ENCODE measurements at regions not wholly inside any gene's neighbourhood (a gene's known extent, or its start where the extent isn't known, plus 50 kb on each side); places are given as distances from the start of the nearest gene placed in this dataset.

DNA sequence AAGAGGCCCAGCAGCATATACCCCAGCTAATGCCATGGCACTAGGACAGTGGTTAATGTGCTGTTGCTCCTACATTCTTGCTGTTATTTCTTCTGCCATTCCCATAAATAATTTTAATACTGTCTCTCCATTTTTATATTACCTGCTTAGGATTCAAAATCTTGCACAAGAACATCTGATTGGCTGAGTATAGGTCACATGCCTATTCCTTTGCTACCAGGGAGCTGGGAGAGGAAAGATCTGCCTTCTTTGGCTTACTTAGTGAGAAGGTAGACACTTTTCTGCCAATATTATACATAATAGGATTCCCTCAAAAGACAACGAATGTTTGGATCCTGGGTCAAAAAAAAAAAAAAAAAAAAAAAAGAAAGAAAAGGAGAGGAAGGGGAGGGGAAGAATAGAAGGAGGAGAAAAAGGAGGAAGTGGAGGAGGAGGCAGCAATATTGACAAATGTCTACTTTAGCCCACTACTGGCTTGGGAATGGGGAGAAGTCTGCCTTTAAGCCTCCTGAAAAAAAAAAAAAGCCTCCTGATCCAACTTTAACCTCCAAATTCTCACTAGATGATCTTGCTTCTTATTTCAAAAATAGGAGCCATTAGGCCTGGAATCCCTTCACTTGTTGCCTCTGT is 134.5 kb upstream of the HNRNPU start:
- Histone ChIP-seq H3K27ac (ENCODE audit: low read depth in 2 of 2, low read length in 2 of 2) (no peak overlapping the region), H3K4me1 (ENCODE audit: control insufficient read depth in 2 of 3, insufficient read depth in 2 of 3, low read depth in 1 of 3, low read length in 3 of 3) (no peaks in the 10 kb centered on the region), H3K36me3 (ENCODE audit: control insufficient read depth in 2 of 3, insufficient read depth in 3 of 3, low read length in 3 of 3) (no peaks in the 10 kb centered on the region), H3K9ac (ENCODE audit: low read length in 3 of 3) (no peak overlapping the region), H3K27me3 (ENCODE audit: control insufficient read depth, insufficient read depth, low read length) (no peaks in the 10 kb centered on the region), H3K9me3 (ENCODE audit: control insufficient read depth in 2 of 3, insufficient read depth in 1 of 3, low read length in 3 of 3) (no peaks in the 10 kb centered on the region), H3K4me3 (ENCODE audit: low read length in 3 of 3) (no peak overlapping the region)
- DNase-seq: no peak
- no peak for TF ChIP-seq CTCF (IDR thresholded peaks at IDR 0.05; ENCODE audit: borderline replicate concordance, extremely low read depth, insufficient read depth)
- no peak for FAIRE-seq
- intact Hi-C loops (cut with DNase I): no loop called here

DNA sequence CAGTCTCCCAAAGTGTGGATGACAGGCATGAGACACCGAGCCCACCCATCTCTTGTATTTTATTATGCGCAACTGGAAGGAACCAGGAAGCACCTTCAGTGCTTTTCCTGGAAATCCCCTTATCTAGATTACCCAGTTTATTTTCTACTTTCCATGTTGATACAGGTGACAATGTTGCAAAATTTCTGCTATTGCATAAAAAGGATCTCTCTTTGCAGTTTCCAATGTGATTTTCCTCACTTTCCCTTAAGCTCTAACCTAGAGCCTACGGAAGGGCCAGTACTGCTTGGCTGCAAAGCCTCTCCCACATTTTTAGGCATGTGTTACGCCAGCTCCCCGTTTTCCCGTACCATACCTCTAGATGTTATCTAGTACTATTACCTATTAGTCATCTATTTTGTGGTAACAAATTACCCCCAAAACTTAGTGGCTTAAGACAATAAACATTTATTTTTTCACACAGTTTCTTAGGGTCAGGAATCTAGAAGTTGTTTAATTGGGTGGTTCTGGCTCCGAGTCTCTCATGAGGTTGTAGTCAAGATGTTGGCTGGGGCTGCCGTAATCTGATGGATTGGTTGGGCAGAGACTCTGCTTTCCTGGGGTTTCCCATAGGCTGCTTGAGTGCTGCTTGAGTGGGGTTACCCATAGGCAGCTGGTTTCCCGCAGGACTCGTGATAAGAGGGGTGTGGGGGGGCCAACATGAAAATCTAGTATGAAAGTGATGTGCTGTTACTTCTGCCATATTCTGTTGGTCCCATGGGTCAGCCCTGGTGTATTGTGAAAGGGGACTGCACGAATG is 131.5 kb upstream of the HNRNPU start:
- Histone ChIP-seq H3K4me1 (ENCODE audit: control insufficient read depth in 2 of 3, insufficient read depth in 2 of 3, low read depth in 1 of 3, low read length in 3 of 3) (no peaks in the 10 kb centered on the region), H3K9ac (ENCODE audit: low read length in 3 of 3) (no peak overlapping the region), H3K36me3 (ENCODE audit: control insufficient read depth in 2 of 3, insufficient read depth in 3 of 3, low read length in 3 of 3) (no peaks in the 10 kb centered on the region), H3K27ac (ENCODE audit: low read depth in 2 of 2, low read length in 2 of 2) (no peak overlapping the region), H3K27me3 (ENCODE audit: control insufficient read depth, insufficient read depth, low read length) (no peaks in the 10 kb centered on the region), H3K4me3 (ENCODE audit: low read length in 3 of 3) (no peak overlapping the region), H3K9me3 (ENCODE audit: control insufficient read depth in 2 of 3, insufficient read depth in 1 of 3, low read length in 3 of 3) (no peaks in the 10 kb centered on the region)
- intact Hi-C loops (cut with DNase I): no loop called here
- DNase-seq: no peak
- no peak for FAIRE-seq
- TF ChIP-seq CTCF (IDR thresholded peaks at IDR 0.05; ENCODE audit: borderline replicate concordance, extremely low read depth, insufficient read depth): no peak

- Histone ChIP-seq H3K9ac (ENCODE audit: low read length in 3 of 3) (no peak overlapping the region), H3K36me3 (ENCODE audit: control insufficient read depth in 2 of 3, insufficient read depth in 3 of 3, low read length in 3 of 3) (no peaks in the 10 kb centered on the region), H3K4me1 (ENCODE audit: control insufficient read depth in 2 of 3, insufficient read depth in 2 of 3, low read depth in 1 of 3, low read length in 3 of 3) (peaks cover 0 to 3% (median 0%) of the 10 kb centered on the region in 3 donors), H3K4me3 (ENCODE audit: low read length in 3 of 3) (no peak overlapping the region), H3K27ac (ENCODE audit: low read depth in 2 of 2, low read length in 2 of 2) (no peak overlapping the region), H3K27me3 (ENCODE audit: control insufficient read depth, insufficient read depth, low read length) (no peaks in the 10 kb centered on the region), H3K9me3 (ENCODE audit: control insufficient read depth in 2 of 3, insufficient read depth in 1 of 3, low read length in 3 of 3) (no peaks in the 10 kb centered on the region)
- FAIRE-seq: no peak
- TF ChIP-seq CTCF (IDR thresholded peaks at IDR 0.05; ENCODE audit: borderline replicate concordance, extremely low read depth, insufficient read depth): no peak
- DNase-seq: no peak
- intact Hi-C loops (cut with DNase I): no loop called here
Measured at GRCh38 chr1:244992833-244993232, 128.5 kb upstream of the HNRNPU start.

All from kidney (tissue), 13 donors.